ENCODE measurements at regions not wholly inside any gene's neighbourhood (a gene's known extent, or its start where the extent isn't known, plus 50 kb on each side); places are given as distances from the start of the nearest gene placed in this dataset.

- H3K27ac ChIP-seq (ENCODE audit: extremely low read length, insufficient read depth, low read length) = no peak overlapping the region
- in situ Hi-C loops (cut with HindIII; ENCODE audit: extremely low pct_ligation_motif_present, low pct_unique_long_range_greater_than_20kb) = no loop called here
- FAIRE-seq = no peak
- ATAC-seq = no peak
- H2AFZ ChIP-seq (ENCODE audit: low read length) = no peak overlapping the region
- H3K4me2 ChIP-seq (ENCODE audit: low read depth, low read length) = no peak overlapping the region
- CTCF ChIA-PET (ENCODE audit: low intra/inter-chr PET ratio, low total read pairs) = no interaction called here
- DNase-seq (ENCODE audit: low spot score) = no peak
- H3K4me3 ChIP-seq (replicated peaks in 1 of 3; ENCODE audit: insufficient read depth in 1 of 3, low read depth in 2 of 3, low read length in 3 of 3) = no peak overlapping the region
- H3K27me3 ChIP-seq (ENCODE audit: control insufficient read depth in 1 of 2, insufficient read depth in 2 of 2, low read length in 2 of 2) = no peaks in the 10 kb centered on the region; a peak in 1 of 5 replicates
- no TSS peak for BruUV-seq (replicated peaks)
- H3K79me2 ChIP-seq (ENCODE audit: insufficient read depth, low read length) = no peaks in the 10 kb centered on the region
- no peak overlapping the region for H3K9ac ChIP-seq (ENCODE audit: insufficient read depth, low read depth, low read length)
- no peak for TF ChIP-seq ZNF124 (CRISPR knock-in tag; IDR thresholded peaks at IDR 0.05)
- no peak for TF ChIP-seq SALL1 (CRISPR knock-in tag; IDR thresholded peaks at IDR 0.05)
- TF ChIP-seq RBAK (CRISPR knock-in tag; IDR thresholded peaks at IDR 0.05) = no peak
- no peak for TF ChIP-seq ZBTB4 (CRISPR knock-in tag; IDR thresholded peaks at IDR 0.05; ENCODE audit: borderline replicate concordance)
- TF ChIP-seq ZNF3 (CRISPR knock-in tag; IDR thresholded peaks at IDR 0.05) = no peak
- no peak for TF ChIP-seq MAFF (IDR thresholded peaks at IDR 0.05; ENCODE audit: low read depth, low read length)
- no peak for TF ChIP-seq CEBPB (IDR thresholded peaks at IDR 0.05; ENCODE audit: borderline replicate concordance, low read depth, low read length)
- TF ChIP-seq ZFAT (CRISPR knock-in tag; conservative IDR thresholded peaks at IDR 0.05) = no peak
- TF ChIP-seq FOXC1 (CRISPR knock-in tag; IDR thresholded peaks at IDR 0.05; ENCODE audit: borderline replicate concordance) = no peak
- no peak for TF ChIP-seq HDAC1 (CRISPR knock-in tag; IDR thresholded peaks at IDR 0.05)
- no peak for TF ChIP-seq LCORL (IDR thresholded peaks at IDR 0.05)
- no peak for TF ChIP-seq LCORL (CRISPR knock-in tag; IDR thresholded peaks at IDR 0.05)
- no peak for TF ChIP-seq ZNF232 (CRISPR knock-in tag; IDR thresholded peaks at IDR 0.05; ENCODE audit: borderline replicate concordance)
- no peak for TF ChIP-seq ZNF44 (CRISPR knock-in tag; IDR thresholded peaks at IDR 0.05)
- TF ChIP-seq ZBTB7B (CRISPR knock-in tag; IDR thresholded peaks at IDR 0.05) = no peak
- POLR2A ChIA-PET = no interaction called here
- 15% methylated on average over 5 of the region's 6 CpGs for WGBS (ENCODE audit: low lambda C conversion rate)
- intact Hi-C loops (cut with micrococcal nuclease; ENCODE audit: unreplicated experiment) = no loop called here
- H3K4me1 ChIP-seq (ENCODE audit: insufficient read depth, low read length) = no peaks in the 10 kb centered on the region
- no peaks in the 10 kb centered on the region for H4K20me1 ChIP-seq (ENCODE audit: insufficient read depth, low read length)
- no peaks in the 10 kb centered on the region for H3K36me3 ChIP-seq (replicated peaks in 1 of 2; ENCODE audit: control insufficient read depth in 1 of 2, insufficient read depth in 2 of 2, low read length in 2 of 2)
- no peaks in the 10 kb centered on the region for H3K9me3 ChIP-seq (ENCODE audit: low read length)
These were observed 326.4 kb upstream of the KLF4 start for GRCh38 chr9:107815782-107816560.

Data from HepG2 (cell line).